HG03066 (cell line): ENCODE measurements at regions not wholly inside any gene's neighbourhood (a gene's known extent, or its start where the extent isn't known, plus 50 kb on each side); places are given as distances from the start of the nearest gene placed in this dataset.

Source experiments
- ATAC-seq: cut with Tn5 transposase; IDR thresholded peaks from one replicate; pipeline ENCODE4 v1.9.1; 2021; ENCODE audit warnings: low read depth; ENCODE audit not compliant: unreplicated experiment

- no peak for ATAC-seq
These were observed 136.7 kb upstream of the CST7 start for GRCh38 chr20:24812373-24812772.

GRCh38 chr20:24813080-24813479 is 136.0 kb upstream of the CST7 start:
- no peak for ATAC-seq

- ATAC-seq = no peak
These were observed 135.6 kb upstream of the CST7 start for GRCh38 chr20:24813496-24813895.

GRCh38 chr20:24813936-24814335 is 135.1 kb upstream of the CST7 start:
- no peak for ATAC-seq

- ATAC-seq = no peak
These were observed 134.4 kb upstream of the CST7 start for GRCh38 chr20:24814556-24815195.

- no peak for ATAC-seq
These were observed 133.8 kb upstream of the CST7 start for GRCh38 chr20:24815196-24815815.

- ATAC-seq = no peak
These were observed 133.1 kb upstream of the CST7 start for GRCh38 chr20:24815931-24816330.

- ATAC-seq = no peak
These were observed 132.6 kb upstream of the CST7 start for GRCh38 chr20:24816431-24816830.

- no peak for ATAC-seq
These were observed 132.2 kb upstream of the CST7 start for GRCh38 chr20:24816907-24817306.

- no peak for ATAC-seq
These were observed 131.7 kb upstream of the CST7 start for GRCh38 chr20:24817351-24817750.

- ATAC-seq = no peak
These were observed 131.0 kb upstream of the CST7 start for GRCh38 chr20:24818056-24818455.

- no peak for ATAC-seq
These were observed 129.6 kb upstream of the CST7 start for GRCh38 chr20:24819331-24819965.

- no peak for ATAC-seq
These were observed 128.7 kb upstream of the CST7 start for GRCh38 chr20:24820345-24820744.

- no peak for ATAC-seq
These were observed 127.7 kb upstream of the CST7 start for GRCh38 chr20:24821391-24821790.

- ATAC-seq = no peak
These were observed 125.8 kb upstream of the CST7 start for GRCh38 chr20:24823176-24823784.

- ATAC-seq = no peak
These were observed 124.9 kb upstream of the CST7 start for GRCh38 chr20:24823989-24824693.

GRCh38 chr20:24825591-24825990 is 123.5 kb upstream of the CST7 start:
- no peak for ATAC-seq

- no peak for ATAC-seq
These were observed 121.3 kb upstream of the CST7 start for GRCh38 chr20:24827603-24828295.

GRCh38 chr20:24828992-24829648 is 119.9 kb upstream of the CST7 start:
- no peak for ATAC-seq
